K562 (cell line): ENCODE measurements at regions not wholly inside any gene's neighbourhood (a gene's known extent, or its start where the extent isn't known, plus 50 kb on each side); places are given as distances from the start of the nearest gene placed in this dataset.

Experiments used
- ATAC-seq: fragments of 200-7000 bp; cut with Tn5 transposase; 3 replicates; pipeline ENCODE4 v1.9.1; 2020; ENCODE audit warnings: moderate library complexity
- BruUV-seq: library from RNA; stranded (reverse); fragments of 400-500 nt; replicated peaks from 2 replicates; lab custom pipeline; 2021; lab: Mats Ljungman, UMichigan
- CTCF ChIA-PET: fragments of 300-600 bp; formaldehyde crosslinking; extraction: SDS; loops from one replicate; lab custom pipeline; 2021; ENCODE audit warnings: low intra/inter-chr PET ratio; lab: Yijun Ruan, JAX
- POLR2A ChIA-PET: fragments of 300-600, 350-650 bp; sonication (Branson Sonifier 250); formaldehyde crosslinking; extraction: SDS; loops from one replicate; lab custom pipeline; 2021; ENCODE audit warnings: antibody characterized with exemption, inconsistent platforms; lab: Yijun Ruan, JAX
- DNase-seq, 4 experiments: peaks; one replicate each; pipeline versions ENCODE4 v3.0.0 to v3.0.0-alpha.2; 2011 to 2018; ENCODE audit warnings: low spot score in 3 of 4, mixed read lengths in 3 of 4; ENCODE audit errors: extremely low read depth in 1 of 4
- FAIRE-seq: peaks from 2 replicates; lab custom pipeline; 2011; peaks lifted over from hg19 to GRCh38; lab: Jason Lieb, UNC
- H2AFZ ChIP-seq: 2 replicates; pipeline ENCODE4 v1.6.0; 2011; ENCODE audit warnings: low read depth, low read length, control low read depth, inconsistent platforms
- H3K27ac ChIP-seq: fragments of 200-600 bp; 3 replicates; pipeline ENCODE4 v1.8.0; 2011; ENCODE audit warnings: low read depth, mild to moderate bottlenecking, control low read depth, inconsistent platforms, low read length, moderate library complexity, mixed read lengths; ENCODE audit errors: extremely low read depth
- H3K27me3 ChIP-seq, 2 experiments: fragments of 300-600 bp in 1 of 2; 2 replicates in 1 of 2; 3 replicates in 1 of 2; pipeline versions ENCODE4 v1.6.0 to v1.8.0; 2011; ENCODE audit warnings: inconsistent platforms in 2 of 2, low read length in 2 of 2, mild to moderate bottlenecking in 1 of 2, mixed read lengths in 1 of 2, moderate library complexity in 1 of 2; ENCODE audit not compliant: control insufficient read depth in 2 of 2, insufficient read depth in 2 of 2
- H3K36me3 ChIP-seq: fragments of 300-600 bp; 3 replicates; pipeline ENCODE4 v1.8.0; 2011; ENCODE audit warnings: mild to moderate bottlenecking, low read length, inconsistent platforms; ENCODE audit not compliant: control insufficient read depth, insufficient read depth
- H3K4me1 ChIP-seq, 2 experiments: fragments of 200-600 bp in 1 of 2; replicated peaks in 1 of 2; 2 replicates in 1 of 2; 3 replicates in 1 of 2; pipeline versions ENCODE4 v1.5.1 to v1.8.0; 2011; ENCODE audit warnings: inconsistent platforms in 2 of 2, low read length in 2 of 2, mild to moderate bottlenecking in 1 of 2, mixed read lengths in 1 of 2, moderate library complexity in 1 of 2; ENCODE audit not compliant: control insufficient read depth in 2 of 2, insufficient read depth in 2 of 2
- H3K4me2 ChIP-seq: 2 replicates; pipeline ENCODE4 v1.6.1; 2011; ENCODE audit warnings: low read length, control low read depth, inconsistent platforms, mixed read lengths; ENCODE audit not compliant: insufficient read depth
- H3K4me3 ChIP-seq: fragments of 200-600 bp; sonication (generic), shearing (Covaris generic); 2 replicates; pipeline ENCODE4 v1.5.1; 2016; ENCODE audit warnings: control low read depth, inconsistent platforms
- H3K79me2 ChIP-seq: fragments of 200-600 bp; 3 replicates; pipeline ENCODE4 v1.8.0; 2011; ENCODE audit warnings: low read length, inconsistent platforms; ENCODE audit not compliant: control insufficient read depth, insufficient read depth
- H3K9ac ChIP-seq, 2 experiments: 2 replicates each; pipeline versions ENCODE4 v1.6.0 to v1.6.1; 2011; ENCODE audit warnings: low read depth in 2 of 2, low read length in 2 of 2, control low read depth in 1 of 2, inconsistent platforms in 1 of 2, mild to moderate bottlenecking in 1 of 2, mixed read lengths in 1 of 2; ENCODE audit not compliant: insufficient read depth in 1 of 2
- H3K9me1 ChIP-seq: one replicate; pipeline ENCODE4 v1.6.0; 2011; ENCODE audit warnings: inconsistent platforms, mild to moderate bottlenecking, low read length, moderate library complexity; ENCODE audit not compliant: control insufficient read depth, insufficient read depth
- H3K9me3 ChIP-seq: replicated peaks from 2 replicates; pipeline ENCODE4 v1.5.1; 2011; ENCODE audit warnings: low read depth, low read length, inconsistent platforms; ENCODE audit not compliant: control insufficient read depth, insufficient read depth
- H4K20me1 ChIP-seq: replicated peaks from 2 replicates; pipeline ENCODE4 v1.6.1; 2011; ENCODE audit warnings: low read length, inconsistent platforms, mixed read lengths; ENCODE audit not compliant: control insufficient read depth, insufficient read depth
- L3MBTL2 ChIP-seq: fragments of 450-650 bp; IDR thresholded peaks from 2 replicates; pipeline ENCODE4 v1.6.1; 2016; ENCODE audit warnings: mild to moderate bottlenecking, moderate library complexity
- NKRF ChIP-seq: fragments of 450-650 bp; IDR thresholded peaks from 2 replicates; pipeline ENCODE4 v1.6.1; 2016; ENCODE audit warnings: borderline replicate concordance
- WGBS: fragments of 100-300 bp; shearing (Covaris generic); methylation state at CpG from one replicate; pipeline ENCODE4 v1.1.6; 2016; ENCODE audit warnings: low coverage, mixed read lengths; ENCODE audit not compliant: insufficient coverage; ENCODE audit errors: missing lambda C conversion rate; 5-methylcytosine and 5-hydroxymethylcytosine counted together
- in situ Hi-C: fragments of 300-500 bp; cut with MboI; formaldehyde crosslinking; loops from 4 replicates; pipeline ENCODE4 v1.15.0; 2018; ENCODE audit warnings: inconsistent platforms, mixed read lengths
- intact Hi-C: fragments of 100-400 bp; cut with micrococcal nuclease; formaldehyde crosslinking; loops from 2 replicates; pipeline ENCODE4 v1.14.2; 2022
- TF ChIP-seq, protein P1 (sequence below): fragments of 450-650 bp; IDR thresholded peaks from 2 replicates; pipeline ENCODE4 v1.6.1; 2016; ENCODE audit warnings: low read depth

- no peak overlapping the region for H3K4me3 ChIP-seq
- H2AFZ ChIP-seq = no peak overlapping the region
- no peaks in the 10 kb centered on the region for H3K79me2 ChIP-seq
- no peak for FAIRE-seq
- no peak overlapping the region for H3K9ac ChIP-seq
- no TSS peak for BruUV-seq
- H3K9me3 ChIP-seq = no peaks in the 10 kb centered on the region
- intact Hi-C loops = no loop called here
- TF ChIP-seq, protein P1, sequence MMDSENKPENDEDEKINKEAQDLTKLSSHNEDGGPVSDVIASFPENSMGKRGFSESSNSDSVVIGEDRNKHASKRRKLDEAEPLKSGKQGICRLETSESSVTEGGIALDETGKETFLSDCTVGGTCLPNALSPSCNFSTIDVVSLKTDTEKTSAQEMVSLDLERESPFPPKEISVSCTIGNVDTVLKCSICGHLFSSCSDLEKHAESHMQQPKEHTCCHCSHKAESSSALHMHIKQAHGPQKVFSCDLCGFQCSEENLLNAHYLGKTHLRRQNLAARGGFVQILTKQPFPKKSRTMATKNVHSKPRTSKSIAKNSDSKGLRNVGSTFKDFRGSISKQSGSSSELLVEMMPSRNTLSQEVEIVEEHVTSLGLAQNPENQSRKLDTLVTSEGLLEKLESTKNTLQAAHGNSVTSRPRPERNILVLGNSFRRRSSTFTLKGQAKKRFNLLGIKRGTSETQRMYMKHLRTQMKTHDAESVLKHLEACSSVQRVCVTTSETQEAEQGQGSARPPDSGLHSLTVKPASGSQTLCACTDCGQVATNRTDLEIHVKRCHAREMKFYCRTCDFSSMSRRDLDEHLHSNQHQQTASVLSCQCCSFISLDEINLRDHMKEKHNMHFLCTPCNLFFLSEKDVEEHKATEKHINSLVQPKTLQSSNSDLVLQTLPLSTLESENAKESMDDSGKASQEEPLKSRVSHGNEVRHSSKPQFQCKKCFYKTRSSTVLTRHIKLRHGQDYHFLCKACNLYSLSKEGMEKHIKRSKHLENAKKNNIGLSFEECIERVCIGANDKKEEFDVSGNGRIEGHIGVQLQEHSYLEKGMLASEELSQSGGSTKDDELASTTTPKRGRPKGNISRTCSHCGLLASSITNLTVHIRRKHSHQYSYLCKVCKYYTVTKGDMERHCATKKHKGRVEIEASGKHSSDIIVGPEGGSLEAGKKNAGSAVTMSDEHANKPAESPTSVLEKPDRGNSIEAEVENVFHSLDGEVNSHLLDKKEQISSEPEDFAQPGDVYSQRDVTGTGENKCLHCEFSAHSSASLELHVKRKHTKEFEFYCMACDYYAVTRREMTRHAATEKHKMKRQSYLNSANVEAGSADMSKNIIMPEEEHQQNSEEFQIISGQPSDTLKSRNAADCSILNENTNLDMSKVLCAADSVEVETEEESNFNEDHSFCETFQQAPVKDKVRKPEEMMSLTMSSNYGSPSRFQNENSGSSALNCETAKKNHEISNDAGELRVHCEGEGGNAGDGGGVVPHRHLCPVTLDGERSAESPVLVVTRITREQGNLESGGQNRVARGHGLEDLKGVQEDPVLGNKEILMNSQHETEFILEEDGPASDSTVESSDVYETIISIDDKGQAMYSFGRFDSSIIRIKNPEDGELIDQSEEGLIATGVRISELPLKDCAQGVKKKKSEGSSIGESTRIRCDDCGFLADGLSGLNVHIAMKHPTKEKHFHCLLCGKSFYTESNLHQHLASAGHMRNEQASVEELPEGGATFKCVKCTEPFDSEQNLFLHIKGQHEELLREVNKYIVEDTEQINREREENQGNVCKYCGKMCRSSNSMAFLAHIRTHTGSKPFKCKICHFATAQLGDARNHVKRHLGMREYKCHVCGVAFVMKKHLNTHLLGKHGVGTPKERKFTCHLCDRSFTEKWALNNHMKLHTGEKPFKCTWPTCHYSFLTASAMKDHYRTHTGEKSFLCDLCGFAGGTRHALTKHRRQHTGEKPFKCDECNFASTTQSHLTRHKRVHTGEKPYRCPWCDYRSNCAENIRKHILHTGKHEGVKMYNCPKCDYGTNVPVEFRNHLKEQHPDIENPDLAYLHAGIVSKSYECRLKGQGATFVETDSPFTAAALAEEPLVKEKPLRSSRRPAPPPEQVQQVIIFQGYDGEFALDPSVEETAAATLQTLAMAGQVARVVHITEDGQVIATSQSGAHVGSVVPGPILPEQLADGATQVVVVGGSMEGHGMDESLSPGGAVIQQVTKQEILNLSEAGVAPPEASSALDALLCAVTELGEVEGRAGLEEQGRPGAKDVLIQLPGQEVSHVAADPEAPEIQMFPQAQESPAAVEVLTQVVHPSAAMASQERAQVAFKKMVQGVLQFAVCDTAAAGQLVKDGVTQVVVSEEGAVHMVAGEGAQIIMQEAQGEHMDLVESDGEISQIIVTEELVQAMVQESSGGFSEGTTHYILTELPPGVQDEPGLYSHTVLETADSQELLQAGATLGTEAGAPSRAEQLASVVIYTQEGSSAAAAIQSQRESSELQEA = no peak
- TF ChIP-seq L3MBTL2 (no peak), NKRF (no peak)
- TF ChIP-seq, all 486 proteins: peak for 0
- ChIA-PET POLR2A (no interaction called here), CTCF (no interaction called here)
- H4K20me1 ChIP-seq = no peaks in the 10 kb centered on the region
- WGBS = 58% methylated on average over 4 of the region's 4 CpGs
- ATAC-seq = no peak
- no peak overlapping the region for H3K27ac ChIP-seq
- H3K4me2 ChIP-seq = no peak overlapping the region
- H3K27me3 ChIP-seq = no peaks in the 10 kb centered on the region
- no peaks in the 10 kb centered on the region for H3K36me3 ChIP-seq
- H3K9me1 ChIP-seq = no peaks in the 10 kb centered on the region
- peaks cover 0 to 10% of the 10 kb centered on the region in 2 experiments; a peak in 3 of 5 replicates for H3K4me1 ChIP-seq
- DNase-seq = no peak
- in situ Hi-C loops = no loop called here
These were observed 217.9 kb upstream of the KCNMB2 start for GRCh38 chr3:178318340-178318739.
